Liver (tissue), 8 donors: ENCODE measurements at regions not wholly inside any gene's neighbourhood (a gene's known extent, or its start where the extent isn't known, plus 50 kb on each side); places are given as distances from the start of the nearest gene placed in this dataset.

ENCODE experiments used
- DNase-seq: peaks from one replicate; pipeline ENCODE4 v3.0.0-alpha.2; 2017; ENCODE audit warnings: low spot score
- H3K27ac ChIP-seq, 2 donors: one replicate each; pipeline ENCODE4 v1.7.0; 2013; ENCODE audit warnings: inconsistent platforms in 2 of 2, low read length in 2 of 2, control low read depth in 1 of 2, low read depth in 1 of 2, mild to moderate bottlenecking in 1 of 2
- H3K27me3 ChIP-seq, 4 donors: one replicate each; pipeline versions ENCODE4 v1.6.1 to v1.7.0; 2013; ENCODE audit warnings: low read length in 3 of 4, inconsistent platforms in 1 of 4, mild to moderate bottlenecking in 1 of 4, moderate library complexity in 1 of 4; ENCODE audit not compliant: control insufficient read depth in 4 of 4, insufficient read depth in 4 of 4
- H3K36me3 ChIP-seq, 4 donors: one replicate each; pipeline versions ENCODE4 v1.6.1 to v1.7.0; 2013; ENCODE audit warnings: low read length in 3 of 4, mild to moderate bottlenecking in 3 of 4, low read depth in 1 of 4, moderate library complexity in 1 of 4; ENCODE audit not compliant: control insufficient read depth in 4 of 4, insufficient read depth in 3 of 4
- H3K4me1 ChIP-seq, 4 donors: one replicate each; pipeline versions ENCODE4 v1.6.1 to v1.7.0; 2013; ENCODE audit warnings: low read length in 3 of 4, mild to moderate bottlenecking in 3 of 4, moderate library complexity in 1 of 4; ENCODE audit not compliant: control insufficient read depth in 4 of 4, insufficient read depth in 4 of 4
- H3K4me3 ChIP-seq, 3 donors: one replicate each; pipeline versions ENCODE4 v1.6.1 to v1.7.0; 2013; ENCODE audit warnings: low read length in 3 of 3, control low read depth in 1 of 3, low read depth in 1 of 3, mild to moderate bottlenecking in 1 of 3
- H3K9ac ChIP-seq, 2 donors: one replicate each; pipeline ENCODE4 v1.7.0; 2013; ENCODE audit warnings: low read length in 2 of 2, mild to moderate bottlenecking in 2 of 2, moderate library complexity in 2 of 2, control low read depth in 1 of 2, low read depth in 1 of 2
- H3K9me3 ChIP-seq, 4 donors: one replicate each; pipeline versions ENCODE4 v1.6.1 to v1.7.0; 2013; ENCODE audit warnings: low read length in 3 of 4; ENCODE audit not compliant: control insufficient read depth in 4 of 4
- EGR1 ChIP-seq, 2 donors: IDR thresholded peaks; 2 replicates each; pipeline ENCODE4 v1.6.1; 2016 to 2018; ENCODE audit warnings: antibody characterized with exemption in 2 of 2, low read depth in 2 of 2
- FOXA1 ChIP-seq: IDR thresholded peaks from 2 replicates; pipeline ENCODE4 v1.6.1; 2016; ENCODE audit warnings: antibody characterized with exemption
- FOXA2 ChIP-seq: IDR thresholded peaks from 2 replicates; pipeline ENCODE4 v1.6.1; 2016; ENCODE audit warnings: antibody characterized with exemption
- GABPA ChIP-seq, 2 donors: IDR thresholded peaks in 1 of 2; conservative IDR thresholded peaks in 1 of 2; 2 replicates each; pipeline ENCODE4 v1.6.1; 2016; ENCODE audit warnings: antibody characterized with exemption in 2 of 2, mild to moderate bottlenecking in 1 of 2, moderate library complexity in 1 of 2
- HNF4A ChIP-seq, 2 donors: conservative IDR thresholded peaks; 2 replicates each; pipeline ENCODE4 v1.6.1; 2016; ENCODE audit warnings: antibody characterized with exemption in 2 of 2, mild to moderate bottlenecking in 2 of 2
- HNF4G ChIP-seq: IDR thresholded peaks from 2 replicates; pipeline ENCODE4 v1.6.1; 2016; ENCODE audit warnings: antibody characterized with exemption
- JUND ChIP-seq, 2 donors: IDR thresholded peaks; 2 replicates each; pipeline ENCODE4 v1.6.1; 2016; ENCODE audit warnings: antibody characterized with exemption in 2 of 2
- NR2F2 ChIP-seq: IDR thresholded peaks from 2 replicates; pipeline ENCODE4 v1.6.1; 2016; ENCODE audit warnings: antibody characterized with exemption
- RAD21 ChIP-seq, 2 donors: IDR thresholded peaks; 2 replicates each; pipeline ENCODE4 v1.6.1; 2016; ENCODE audit warnings: antibody characterized with exemption in 2 of 2, mild to moderate bottlenecking in 2 of 2
- RXRA ChIP-seq, 2 donors: IDR thresholded peaks; 2 replicates each; pipeline ENCODE4 v1.6.1; 2017 to 2018; ENCODE audit warnings: antibody characterized with exemption in 2 of 2, mild to moderate bottlenecking in 1 of 2
- SP1 ChIP-seq: IDR thresholded peaks from 2 replicates; pipeline ENCODE4 v1.6.1; 2018; ENCODE audit warnings: antibody characterized with exemption, mild to moderate bottlenecking
- TAF1 ChIP-seq: conservative IDR thresholded peaks from 2 replicates; pipeline ENCODE4 v1.6.1; 2016; ENCODE audit warnings: antibody characterized with exemption, mild to moderate bottlenecking
- YY1 ChIP-seq: IDR thresholded peaks from 2 replicates; pipeline ENCODE4 v1.6.1; 2016; ENCODE audit warnings: antibody characterized with exemption, mild to moderate bottlenecking
- WGBS: extraction: QIAGEN DNeasy Blood & Tissue Kit; methylation state at CpG from one replicate; pipeline ENCODE4 v1.1.7; 2013; 5-methylcytosine and 5-hydroxymethylcytosine counted together
- TF ChIP-seq, protein P1 (sequence below): IDR thresholded peaks from 2 replicates; pipeline ENCODE4 v1.6.1; 2016; ENCODE audit warnings: antibody characterized with exemption
- TF ChIP-seq, protein P2 (sequence below): fragments of 150-350 bp; IDR thresholded peaks from 2 replicates; pipeline ENCODE4 v1.5.1; 2017; ENCODE audit warnings: improper control_type of control experiment, low read depth, low read length; ENCODE audit not compliant: missing input control
- TF ChIP-seq, protein P3 (sequence below): IDR thresholded peaks from 2 replicates; pipeline ENCODE4 v1.6.1; 2016; ENCODE audit warnings: antibody characterized with exemption
- TF ChIP-seq, protein P4 (sequence below): IDR thresholded peaks from 2 replicates; pipeline ENCODE4 v1.6.1; 2016; ENCODE audit warnings: antibody characterized with exemption, mild to moderate bottlenecking
- TF ChIP-seq, protein P5 (sequence below): IDR thresholded peaks from 2 replicates; pipeline ENCODE4 v1.6.1; 2016; ENCODE audit warnings: antibody characterized with exemption
- donor health status: healthy.
- donor health status: healthy.
- donor health status: healthy.
- donor health status: healthy.
- donor health status: healthy.

DNA sequence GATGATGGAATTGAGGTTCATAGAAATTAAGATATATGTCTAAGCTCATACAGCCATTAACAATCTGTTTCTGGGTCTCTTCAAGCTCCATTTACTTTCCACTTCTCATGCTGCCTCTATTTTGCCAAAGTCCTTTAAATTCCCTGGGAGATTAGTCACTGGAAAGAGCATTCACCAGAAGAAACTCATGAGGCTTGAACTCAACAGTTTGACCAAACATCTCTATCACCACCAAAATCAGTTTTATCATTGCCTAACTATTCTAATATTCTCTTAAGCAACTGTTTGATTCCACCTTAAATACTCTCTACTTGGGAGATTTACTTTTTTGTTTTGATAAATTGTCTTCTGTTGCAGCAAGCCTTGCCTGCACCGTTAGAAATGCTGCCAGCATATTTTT is 881.3 kb downstream of the KCNA4 start:
- H3K9ac ChIP-seq, result no peak overlapping the region
- no peak for DNase-seq
- 62% methylated on average over 1 of the region's 1 CpG for WGBS
- H3K9me3 ChIP-seq, result no peaks in the 10 kb centered on the region
- no peaks in the 10 kb centered on the region for H3K4me1 ChIP-seq
- no peak overlapping the region for H3K27ac ChIP-seq
- H3K27me3 ChIP-seq, result no peaks in the 10 kb centered on the region
- H3K36me3 ChIP-seq, result no peaks in the 10 kb centered on the region
- H3K4me3 ChIP-seq, result no peak overlapping the region
- no peak for TF ChIP-seq RAD21 (IDR thresholded peaks at IDR 0.05)
- TF ChIP-seq HNF4A (conservative IDR thresholded peaks at IDR 0.05), result no peak
- TF ChIP-seq JUND (IDR thresholded peaks at IDR 0.05), result no peak
- no peak for TF ChIP-seq SP1
- TF ChIP-seq YY1, result no peak
- no peak for TF ChIP-seq GABPA (IDR thresholded peaks at IDR 0.05 in 1 of 2, conservative IDR thresholded peaks at IDR 0.05 in 1 of 2)
- TF ChIP-seq, protein P1, sequence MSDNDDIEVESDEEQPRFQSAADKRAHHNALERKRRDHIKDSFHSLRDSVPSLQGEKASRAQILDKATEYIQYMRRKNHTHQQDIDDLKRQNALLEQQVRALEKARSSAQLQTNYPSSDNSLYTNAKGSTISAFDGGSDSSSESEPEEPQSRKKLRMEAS, result no peak
- TF ChIP-seq, protein P2, sequence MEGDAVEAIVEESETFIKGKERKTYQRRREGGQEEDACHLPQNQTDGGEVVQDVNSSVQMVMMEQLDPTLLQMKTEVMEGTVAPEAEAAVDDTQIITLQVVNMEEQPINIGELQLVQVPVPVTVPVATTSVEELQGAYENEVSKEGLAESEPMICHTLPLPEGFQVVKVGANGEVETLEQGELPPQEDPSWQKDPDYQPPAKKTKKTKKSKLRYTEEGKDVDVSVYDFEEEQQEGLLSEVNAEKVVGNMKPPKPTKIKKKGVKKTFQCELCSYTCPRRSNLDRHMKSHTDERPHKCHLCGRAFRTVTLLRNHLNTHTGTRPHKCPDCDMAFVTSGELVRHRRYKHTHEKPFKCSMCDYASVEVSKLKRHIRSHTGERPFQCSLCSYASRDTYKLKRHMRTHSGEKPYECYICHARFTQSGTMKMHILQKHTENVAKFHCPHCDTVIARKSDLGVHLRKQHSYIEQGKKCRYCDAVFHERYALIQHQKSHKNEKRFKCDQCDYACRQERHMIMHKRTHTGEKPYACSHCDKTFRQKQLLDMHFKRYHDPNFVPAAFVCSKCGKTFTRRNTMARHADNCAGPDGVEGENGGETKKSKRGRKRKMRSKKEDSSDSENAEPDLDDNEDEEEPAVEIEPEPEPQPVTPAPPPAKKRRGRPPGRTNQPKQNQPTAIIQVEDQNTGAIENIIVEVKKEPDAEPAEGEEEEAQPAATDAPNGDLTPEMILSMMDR, result no peak
- no peak for TF ChIP-seq EGR1 (IDR thresholded peaks at IDR 0.05; ENCODE audit: low read depth in 2 of 2)
- no peak for TF ChIP-seq NR2F2
- TF ChIP-seq, protein P3, sequence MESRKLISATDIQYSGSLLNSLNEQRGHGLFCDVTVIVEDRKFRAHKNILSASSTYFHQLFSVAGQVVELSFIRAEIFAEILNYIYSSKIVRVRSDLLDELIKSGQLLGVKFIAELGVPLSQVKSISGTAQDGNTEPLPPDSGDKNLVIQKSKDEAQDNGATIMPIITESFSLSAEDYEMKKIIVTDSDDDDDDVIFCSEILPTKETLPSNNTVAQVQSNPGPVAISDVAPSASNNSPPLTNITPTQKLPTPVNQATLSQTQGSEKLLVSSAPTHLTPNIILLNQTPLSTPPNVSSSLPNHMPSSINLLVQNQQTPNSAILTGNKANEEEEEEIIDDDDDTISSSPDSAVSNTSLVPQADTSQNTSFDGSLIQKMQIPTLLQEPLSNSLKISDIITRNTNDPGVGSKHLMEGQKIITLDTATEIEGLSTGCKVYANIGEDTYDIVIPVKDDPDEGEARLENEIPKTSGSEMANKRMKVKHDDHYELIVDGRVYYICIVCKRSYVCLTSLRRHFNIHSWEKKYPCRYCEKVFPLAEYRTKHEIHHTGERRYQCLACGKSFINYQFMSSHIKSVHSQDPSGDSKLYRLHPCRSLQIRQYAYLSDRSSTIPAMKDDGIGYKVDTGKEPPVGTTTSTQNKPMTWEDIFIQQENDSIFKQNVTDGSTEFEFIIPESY, result no peak
- no peak for TF ChIP-seq HNF4G
- no peak for TF ChIP-seq FOXA1
- TF ChIP-seq, protein P4, sequence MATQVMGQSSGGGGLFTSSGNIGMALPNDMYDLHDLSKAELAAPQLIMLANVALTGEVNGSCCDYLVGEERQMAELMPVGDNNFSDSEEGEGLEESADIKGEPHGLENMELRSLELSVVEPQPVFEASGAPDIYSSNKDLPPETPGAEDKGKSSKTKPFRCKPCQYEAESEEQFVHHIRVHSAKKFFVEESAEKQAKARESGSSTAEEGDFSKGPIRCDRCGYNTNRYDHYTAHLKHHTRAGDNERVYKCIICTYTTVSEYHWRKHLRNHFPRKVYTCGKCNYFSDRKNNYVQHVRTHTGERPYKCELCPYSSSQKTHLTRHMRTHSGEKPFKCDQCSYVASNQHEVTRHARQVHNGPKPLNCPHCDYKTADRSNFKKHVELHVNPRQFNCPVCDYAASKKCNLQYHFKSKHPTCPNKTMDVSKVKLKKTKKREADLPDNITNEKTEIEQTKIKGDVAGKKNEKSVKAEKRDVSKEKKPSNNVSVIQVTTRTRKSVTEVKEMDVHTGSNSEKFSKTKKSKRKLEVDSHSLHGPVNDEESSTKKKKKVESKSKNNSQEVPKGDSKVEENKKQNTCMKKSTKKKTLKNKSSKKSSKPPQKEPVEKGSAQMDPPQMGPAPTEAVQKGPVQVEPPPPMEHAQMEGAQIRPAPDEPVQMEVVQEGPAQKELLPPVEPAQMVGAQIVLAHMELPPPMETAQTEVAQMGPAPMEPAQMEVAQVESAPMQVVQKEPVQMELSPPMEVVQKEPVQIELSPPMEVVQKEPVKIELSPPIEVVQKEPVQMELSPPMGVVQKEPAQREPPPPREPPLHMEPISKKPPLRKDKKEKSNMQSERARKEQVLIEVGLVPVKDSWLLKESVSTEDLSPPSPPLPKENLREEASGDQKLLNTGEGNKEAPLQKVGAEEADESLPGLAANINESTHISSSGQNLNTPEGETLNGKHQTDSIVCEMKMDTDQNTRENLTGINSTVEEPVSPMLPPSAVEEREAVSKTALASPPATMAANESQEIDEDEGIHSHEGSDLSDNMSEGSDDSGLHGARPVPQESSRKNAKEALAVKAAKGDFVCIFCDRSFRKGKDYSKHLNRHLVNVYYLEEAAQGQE, result no peak
- TF ChIP-seq, protein P5, sequence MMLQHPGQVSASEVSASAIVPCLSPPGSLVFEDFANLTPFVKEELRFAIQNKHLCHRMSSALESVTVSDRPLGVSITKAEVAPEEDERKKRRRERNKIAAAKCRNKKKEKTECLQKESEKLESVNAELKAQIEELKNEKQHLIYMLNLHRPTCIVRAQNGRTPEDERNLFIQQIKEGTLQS, result no peak
- TF ChIP-seq RXRA (IDR thresholded peaks at IDR 0.05), result no peak
- TF ChIP-seq FOXA2, result no peak
- no peak for TF ChIP-seq TAF1
